ENCODE measurements at regions not wholly inside any gene's neighbourhood (a gene's known extent, or its start where the extent isn't known, plus 50 kb on each side); places are given as distances from the start of the nearest gene placed in this dataset.

GRCh38 chr3:84547207-84547606 lies 411.6 kb upstream of the CADM2 start:
- 44 to 75% methylated on average over 3 of the region's 3 CpGs for WGBS, 2 donors (ENCODE audit: low coverage in 1 of 2)
- H3K4me1 ChIP-seq: peaks cover 0 to 3% (median 0%) of the 10 kb centered on the region in 3 donors
- no peak overlapping the region for H3K4me3 ChIP-seq
- ATAC-seq: no peak
- no peak for TF ChIP-seq EP300 (IDR thresholded peaks at IDR 0.05)
- TF ChIP-seq POLR2A (IDR thresholded peaks at IDR 0.05): no peak
- TF ChIP-seq CTCF (IDR thresholded peaks at IDR 0.05): no peak
- no peak for TF ChIP-seq POLR2AphosphoS5 (IDR thresholded peaks at IDR 0.05)
- H3K36me3 ChIP-seq: no peaks in the 10 kb centered on the region
- H3K27ac ChIP-seq: no peak overlapping the region
- H3K27me3 ChIP-seq: no peaks in the 10 kb centered on the region
- H3K9me3 ChIP-seq: no peaks in the 10 kb centered on the region

- peak in 2 of 4 experiments; percentile 36 to 58 for TF ChIP-seq CTCF (IDR thresholded peaks at IDR 0.05)
- no peak for TF ChIP-seq POLR2A (IDR thresholded peaks at IDR 0.05)
- Histone ChIP-seq H3K4me1 (peaks cover 0 to 3% (median 0%) of the 10 kb centered on the region in 3 donors), H3K4me3 (peak overlapping the region in 1 of 2 donors; percentile 18), H3K27ac (no peak overlapping the region), H3K27me3 (no peaks in the 10 kb centered on the region), H3K9me3 (no peaks in the 10 kb centered on the region), H3K36me3 (no peaks in the 10 kb centered on the region)
- 37 to 60% methylated on average over 3 to 6 of the region's 23 CpGs for WGBS, 2 donors (ENCODE audit: low coverage in 1 of 2)
- ATAC-seq: peak; percentile 53
Observed at GRCh38 chr3:84547971-84548970, 410.5 kb upstream of the CADM2 start.

- Histone ChIP-seq H3K36me3 (no peaks in the 10 kb centered on the region), H3K27ac (no peak overlapping the region), H3K27me3 (no peaks in the 10 kb centered on the region), H3K4me3 (no peak overlapping the region), H3K4me1 (no peaks in the 10 kb centered on the region), H3K9me3 (no peaks in the 10 kb centered on the region)
- no peak for ATAC-seq
- TF ChIP-seq POLR2A (IDR thresholded peaks at IDR 0.05): no peak
- no peak for TF ChIP-seq POLR2AphosphoS5 (IDR thresholded peaks at IDR 0.05)
- TF ChIP-seq CTCF (IDR thresholded peaks at IDR 0.05): no peak
- TF ChIP-seq EP300 (IDR thresholded peaks at IDR 0.05): no peak
- 56 to 68% methylated on average over 2 of the region's 2 CpGs for WGBS, 2 donors (ENCODE audit: low coverage in 1 of 2)
Observed at GRCh38 chr3:84555629-84556028, 403.2 kb upstream of the CADM2 start.

GRCh38 chr3:84566256-84566655 lies 392.5 kb upstream of the CADM2 start:
- Histone ChIP-seq H3K4me3 (no peak overlapping the region), H3K27me3 (no peaks in the 10 kb centered on the region), H3K4me1 (no peaks in the 10 kb centered on the region), H3K36me3 (no peaks in the 10 kb centered on the region), H3K9me3 (no peaks in the 10 kb centered on the region), H3K27ac (no peak overlapping the region)
- WGBS, 2 donors (ENCODE audit: low coverage in 1 of 2): 49 to 52% methylated on average over 2 to 3 of the region's 3 CpGs
- TF ChIP-seq POLR2A (IDR thresholded peaks at IDR 0.05): no peak
- TF ChIP-seq EP300 (IDR thresholded peaks at IDR 0.05): no peak
- no peak for TF ChIP-seq POLR2AphosphoS5 (IDR thresholded peaks at IDR 0.05)
- no peak for TF ChIP-seq CTCF (IDR thresholded peaks at IDR 0.05)
- ATAC-seq: no peak

GRCh38 chr3:84567796-84568195 lies 391.0 kb upstream of the CADM2 start:
- Histone ChIP-seq H3K36me3 (no peaks in the 10 kb centered on the region), H3K4me1 (no peaks in the 10 kb centered on the region), H3K9me3 (no peaks in the 10 kb centered on the region), H3K27ac (no peak overlapping the region), H3K27me3 (no peaks in the 10 kb centered on the region), H3K4me3 (no peak overlapping the region)
- 75 to 90% methylated on average over 2 to 4 of the region's 4 CpGs for WGBS, 2 donors (ENCODE audit: low coverage in 1 of 2)
- ATAC-seq: no peak
- TF ChIP-seq POLR2A (IDR thresholded peaks at IDR 0.05) (no peak), POLR2AphosphoS5 (IDR thresholded peaks at IDR 0.05) (no peak), CTCF (IDR thresholded peaks at IDR 0.05) (no peak), EP300 (IDR thresholded peaks at IDR 0.05) (no peak)

Data from gastroesophageal sphincter (tissue), 4 donors.